Fibroblast of lung (primary cell): ENCODE measurements at regions not wholly inside any gene's neighbourhood (a gene's known extent, or its start where the extent isn't known, plus 50 kb on each side); places are given as distances from the start of the nearest gene placed in this dataset.

Source experiments
- DNase-seq, 2 donors: peaks; one replicate each; pipeline versions ENCODE4 v3.0.0 to v3.0.0-alpha.2; 2010; ENCODE audit warnings: low read depth in 2 of 2
- H2AFZ ChIP-seq: 2 replicates; pipeline ENCODE4 v1.5.1; 2012; ENCODE audit warnings: low read length, control low read depth, inconsistent platforms
- H3K27ac ChIP-seq: 2 replicates; pipeline ENCODE4 v1.5.1; 2011; ENCODE audit warnings: low read length, control low read depth; ENCODE audit not compliant: insufficient read depth
- H3K27me3 ChIP-seq: 2 replicates; pipeline ENCODE4 v1.5.1; 2011; ENCODE audit warnings: mild to moderate bottlenecking, low read length; ENCODE audit not compliant: control insufficient read depth, insufficient read depth
- H3K36me3 ChIP-seq: 2 replicates; pipeline ENCODE4 v1.5.1; 2011; ENCODE audit warnings: low read length; ENCODE audit not compliant: control insufficient read depth, insufficient read depth
- H3K4me1 ChIP-seq: 2 replicates; pipeline ENCODE4 v1.5.1; 2011; ENCODE audit warnings: low read length; ENCODE audit not compliant: control insufficient read depth, insufficient read depth; ENCODE audit errors: extremely low read depth
- H3K4me2 ChIP-seq: 2 replicates; pipeline ENCODE4 v1.5.1; 2011; ENCODE audit warnings: low read length, control low read depth; ENCODE audit not compliant: insufficient read depth; ENCODE audit errors: extremely low read depth
- H3K4me3 ChIP-seq, 4 experiments: fragments of 200-600 bp in 1 of 4; sonication (generic) in 1 of 4; replicated peaks in 1 of 4; 2 replicates each; pipeline ENCODE4 v1.5.1; 2011 to 2016; ENCODE audit warnings: low read length in 4 of 4, low read depth in 3 of 4, mild to moderate bottlenecking in 3 of 4, control low read depth in 2 of 4, inconsistent platforms in 1 of 4, mixed read lengths in 1 of 4; ENCODE audit not compliant: insufficient read depth in 1 of 4; ENCODE audit errors: control extremely low read depth in 1 of 4
- H3K79me2 ChIP-seq: 2 replicates; pipeline ENCODE4 v1.5.1; 2012; ENCODE audit warnings: mild to moderate bottlenecking, low read length, inconsistent platforms; ENCODE audit not compliant: control insufficient read depth, insufficient read depth
- H3K9ac ChIP-seq: 2 replicates; pipeline ENCODE4 v1.5.1; 2011; ENCODE audit warnings: mild to moderate bottlenecking, low read length, control low read depth; ENCODE audit not compliant: insufficient read depth
- H3K9me3 ChIP-seq: 2 replicates; pipeline ENCODE4 v1.5.1; 2012; ENCODE audit warnings: low read depth, low read length; ENCODE audit not compliant: control insufficient read depth, insufficient read depth
- H4K20me1 ChIP-seq: 2 replicates; pipeline ENCODE4 v1.5.1; 2011; ENCODE audit warnings: low read length; ENCODE audit not compliant: control insufficient read depth, insufficient read depth; ENCODE audit errors: extremely low read depth
- CTCF ChIP-seq, 2 donors: IDR thresholded peaks in 1 of 2; conservative IDR thresholded peaks in 1 of 2; 1 replicate in 1 of 2; 2 replicates in 1 of 2; pipeline ENCODE4 v1.5.1; 2011 to 2012; ENCODE audit warnings: low read length in 2 of 2, control low read depth in 1 of 2, inconsistent platforms in 1 of 2, low read depth in 1 of 2, mild to moderate bottlenecking in 1 of 2
- EZH2 ChIP-seq: IDR thresholded peaks from 2 replicates; pipeline ENCODE4 v1.5.1; 2012; ENCODE audit warnings: low read length, control low read depth, mild to moderate bottlenecking; ENCODE audit errors: missing control alignments

- no peak overlapping the region for H3K9ac ChIP-seq
- no peaks in the 10 kb centered on the region for H3K27me3 ChIP-seq
- no peaks in the 10 kb centered on the region for H3K9me3 ChIP-seq
- H3K36me3 ChIP-seq: no peaks in the 10 kb centered on the region
- H4K20me1 ChIP-seq: no peaks in the 10 kb centered on the region
- H3K4me3 ChIP-seq: no peak overlapping the region
- H3K4me1 ChIP-seq: no peaks in the 10 kb centered on the region
- H2AFZ ChIP-seq: no peak overlapping the region
- no peaks in the 10 kb centered on the region for H3K79me2 ChIP-seq
- H3K4me2 ChIP-seq: no peak overlapping the region
- no peak for DNase-seq
- TF ChIP-seq EZH2 (no peak), CTCF (conservative IDR thresholded peaks at IDR 0.05 in 1 of 2, IDR thresholded peaks at IDR 0.05 in 1 of 2; ENCODE audit: low read depth in 1 of 2, low read length in 2 of 2) (no peak)
- H3K27ac ChIP-seq: no peak overlapping the region
Measured at GRCh38 chr7:152572101-152572500, 103.8 kb downstream of the XRCC2 start.

- TF ChIP-seq CTCF (conservative IDR thresholded peaks at IDR 0.05 in 1 of 2, IDR thresholded peaks at IDR 0.05 in 1 of 2; ENCODE audit: low read depth in 1 of 2, low read length in 2 of 2) (no peak), EZH2 (no peak)
- Histone ChIP-seq H3K79me2 (no peaks in the 10 kb centered on the region), H3K9ac (no peak overlapping the region), H3K4me2 (no peak overlapping the region), H3K27me3 (no peaks in the 10 kb centered on the region), H3K9me3 (no peaks in the 10 kb centered on the region), H2AFZ (no peak overlapping the region), H3K4me3 (no peak overlapping the region), H3K4me1 (no peaks in the 10 kb centered on the region), H4K20me1 (no peaks in the 10 kb centered on the region), H3K27ac (no peak overlapping the region), H3K36me3 (no peaks in the 10 kb centered on the region)
- no peak for DNase-seq
Measured at GRCh38 chr7:152571068-152571467, 104.9 kb downstream of the XRCC2 start.

GRCh38 chr7:152568972-152569371 lies 107.0 kb downstream of the XRCC2 start:
- Histone ChIP-seq H3K4me2 (no peak overlapping the region), H4K20me1 (no peaks in the 10 kb centered on the region), H3K9ac (no peak overlapping the region), H3K27ac (no peak overlapping the region), H3K27me3 (no peaks in the 10 kb centered on the region), H2AFZ (no peak overlapping the region), H3K9me3 (no peaks in the 10 kb centered on the region), H3K79me2 (no peaks in the 10 kb centered on the region), H3K36me3 (no peaks in the 10 kb centered on the region), H3K4me1 (no peaks in the 10 kb centered on the region), H3K4me3 (no peak overlapping the region)
- no peak for DNase-seq
- TF ChIP-seq CTCF (conservative IDR thresholded peaks at IDR 0.05 in 1 of 2, IDR thresholded peaks at IDR 0.05 in 1 of 2; ENCODE audit: low read depth in 1 of 2, low read length in 2 of 2) (no peak), EZH2 (no peak)
